GM21367 (cell line): ENCODE measurements at regions not wholly inside any gene's neighbourhood (a gene's known extent, or its start where the extent isn't known, plus 50 kb on each side); places are given as distances from the start of the nearest gene placed in this dataset.
"Not testable (repeated sequence)": the region's sequence is repeated elsewhere in the genome, so short reads cannot be mapped to it uniquely, and the experiment has no call there.

Experiments used
- ATAC-seq: cut with Tn5 transposase; IDR thresholded peaks from one replicate; pipeline ENCODE4 v1.9.1; 2021; ENCODE audit not compliant: unreplicated experiment

GRCh38 chr3:187484547-187485295 lies 116.5 kb downstream of the RTP4 start:
- ATAC-seq, result no peak

GRCh38 chr3:187481426-187481825 lies 113.2 kb downstream of the RTP4 start:
- ATAC-seq, result no peak

- ATAC-seq, result not testable (repeated sequence)
These were observed 107.4 kb downstream of the RTP4 start for GRCh38 chr3:187475613-187476012.

GRCh38 chr3:187473778-187474406 lies 105.7 kb downstream of the RTP4 start:
- no peak for ATAC-seq

DNA sequence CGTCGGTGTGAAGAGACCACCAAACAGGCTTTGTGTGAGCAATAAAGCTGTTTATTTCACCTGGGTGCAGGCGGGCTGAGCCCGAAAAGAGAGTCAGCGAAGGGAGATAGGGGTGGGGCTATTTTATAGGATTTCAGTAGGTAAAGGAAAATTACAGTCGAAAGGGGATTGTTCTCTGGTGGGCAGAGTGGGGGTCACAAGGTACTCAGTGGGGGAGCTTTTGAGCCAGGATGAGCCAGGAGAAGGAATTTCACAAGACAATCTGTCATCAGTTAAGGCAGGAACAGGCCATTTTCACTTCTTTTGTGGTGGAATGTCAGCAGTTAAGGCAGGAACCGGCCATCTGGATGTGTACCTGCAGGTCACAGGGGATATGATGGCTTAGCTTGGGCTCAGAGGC lies 98.1 kb downstream of the RTP4 start:
- ATAC-seq, result not testable (repeated sequence)

DNA sequence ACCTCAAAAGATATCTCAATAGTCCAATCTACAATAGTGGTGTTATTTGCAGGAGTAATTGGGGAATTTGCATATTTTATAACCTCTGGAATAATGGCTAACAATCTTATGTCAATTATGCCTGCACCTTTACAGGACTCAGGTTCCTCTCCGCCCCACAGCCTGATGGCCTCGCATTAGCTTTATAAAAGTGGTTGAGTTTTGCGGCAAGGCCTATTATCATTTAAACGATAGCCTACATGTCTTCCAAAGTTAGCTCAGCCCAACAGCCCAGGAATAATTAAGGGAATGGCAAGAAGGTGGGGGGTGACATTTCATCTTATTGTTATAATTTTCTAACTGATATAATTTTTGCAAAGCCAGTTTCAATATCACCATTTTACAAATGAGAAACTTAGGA lies 97.3 kb downstream of the RTP4 start:
- ATAC-seq, result no peak

GRCh38 chr3:187464682-187465081 lies 96.5 kb downstream of the RTP4 start:
- ATAC-seq, result no peak

- ATAC-seq, result no peak
These were observed 90.7 kb downstream of the RTP4 start for GRCh38 chr3:187458921-187459320.

DNA sequence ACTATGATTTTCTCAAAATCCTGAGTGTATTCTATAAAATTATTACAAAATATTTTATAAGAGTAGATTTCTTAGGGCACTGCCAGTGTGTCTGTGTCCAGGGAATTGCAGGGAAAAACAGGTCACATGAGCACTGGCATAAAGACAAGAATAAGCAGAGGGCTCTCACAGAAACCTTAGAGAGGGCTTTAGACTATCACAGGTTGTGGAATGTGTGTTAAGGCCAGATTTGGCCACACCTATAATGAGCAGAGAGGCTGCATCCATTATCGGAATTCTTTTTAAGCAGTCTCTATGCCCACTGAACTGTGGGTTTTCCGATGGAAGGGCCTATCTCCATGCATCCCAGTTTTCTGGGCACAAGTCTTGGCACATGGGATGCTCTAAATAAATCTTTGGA lies 90.2 kb downstream of the RTP4 start:
- ATAC-seq, result no peak

GRCh38 chr3:187456250-187456649 lies 88.1 kb downstream of the RTP4 start:
- ATAC-seq, result no peak

DNA sequence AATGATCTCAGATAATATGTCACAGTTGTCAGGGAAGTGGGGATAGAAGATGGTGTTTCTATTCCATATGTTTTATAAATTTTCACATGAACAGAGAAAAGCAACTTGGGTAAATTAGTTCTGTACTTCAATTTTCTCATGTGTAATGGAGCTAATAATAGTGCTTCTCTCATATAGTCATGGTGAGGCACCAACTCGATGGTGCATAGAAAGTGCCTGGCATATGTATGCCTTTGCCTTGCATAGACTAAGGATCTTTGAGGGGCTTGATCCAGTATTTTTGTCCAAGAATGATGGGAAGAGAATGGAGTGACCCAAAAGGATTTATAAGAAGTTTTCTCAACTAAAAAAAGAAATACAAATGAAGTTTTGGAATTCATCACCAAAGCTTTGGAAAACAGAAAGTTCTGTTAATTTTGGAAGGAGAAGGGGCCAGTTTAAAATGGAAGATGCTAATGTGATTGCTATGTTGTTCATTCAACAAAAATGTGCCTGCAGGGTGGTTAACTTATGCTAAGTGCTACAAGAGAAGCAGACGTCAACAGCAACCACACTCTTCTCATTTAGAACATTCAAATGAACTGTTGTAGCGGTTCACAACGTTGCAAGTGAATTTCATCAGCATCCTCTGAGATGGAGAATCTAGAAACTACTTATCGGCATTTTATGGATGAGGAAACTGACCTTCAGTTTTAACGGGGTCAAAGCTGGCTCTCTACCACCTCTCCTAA lies 86.1 kb downstream of the RTP4 start:
- ATAC-seq, result no peak

GRCh38 chr3:187450431-187451190 lies 82.4 kb downstream of the RTP4 start:
- ATAC-seq, result no peak

DNA sequence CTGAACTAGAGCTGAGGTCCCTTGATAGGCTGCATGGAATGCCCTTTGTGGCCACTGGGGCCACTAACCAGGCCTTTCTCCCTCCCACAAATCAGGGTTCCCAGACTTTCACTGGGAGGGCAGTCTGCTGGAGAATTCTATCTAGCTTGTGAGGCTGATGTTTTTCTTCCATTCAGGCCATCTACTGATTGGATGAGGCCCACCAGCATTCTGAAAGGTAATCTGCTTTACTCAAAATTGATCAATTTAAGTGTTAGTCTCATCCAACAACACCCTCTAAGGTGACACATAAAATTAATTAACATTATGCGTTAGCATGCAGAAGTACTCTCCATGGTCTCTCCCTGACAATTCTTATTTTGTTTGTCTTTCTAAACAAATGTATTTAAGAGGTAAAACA lies 80.5 kb downstream of the RTP4 start:
- ATAC-seq, result no peak

DNA sequence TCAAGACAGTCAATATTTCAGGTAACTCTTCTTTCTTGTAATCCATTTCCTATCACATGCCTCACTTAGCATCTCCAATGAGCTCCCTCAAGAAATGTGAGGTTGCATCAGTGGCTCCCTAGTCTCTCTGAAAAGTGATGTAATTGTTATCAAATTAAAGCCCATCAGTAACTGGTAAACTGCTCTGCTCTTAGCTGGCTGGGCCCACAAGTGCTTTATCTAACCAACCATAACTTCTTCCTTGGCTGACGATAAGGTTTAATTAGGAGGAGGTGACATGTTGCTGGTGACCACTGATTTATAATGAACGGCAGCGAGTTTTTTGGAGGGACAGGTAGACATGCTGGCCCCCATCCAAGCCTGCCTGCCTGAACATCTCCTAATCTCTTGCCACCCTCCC lies 79.6 kb downstream of the RTP4 start:
- no peak for ATAC-seq

- no peak for ATAC-seq
These were observed 77.2 kb downstream of the RTP4 start for GRCh38 chr3:187445356-187445755.

- no peak for ATAC-seq
These were observed 66.3 kb downstream of the RTP4 start for GRCh38 chr3:187434524-187434923.

DNA sequence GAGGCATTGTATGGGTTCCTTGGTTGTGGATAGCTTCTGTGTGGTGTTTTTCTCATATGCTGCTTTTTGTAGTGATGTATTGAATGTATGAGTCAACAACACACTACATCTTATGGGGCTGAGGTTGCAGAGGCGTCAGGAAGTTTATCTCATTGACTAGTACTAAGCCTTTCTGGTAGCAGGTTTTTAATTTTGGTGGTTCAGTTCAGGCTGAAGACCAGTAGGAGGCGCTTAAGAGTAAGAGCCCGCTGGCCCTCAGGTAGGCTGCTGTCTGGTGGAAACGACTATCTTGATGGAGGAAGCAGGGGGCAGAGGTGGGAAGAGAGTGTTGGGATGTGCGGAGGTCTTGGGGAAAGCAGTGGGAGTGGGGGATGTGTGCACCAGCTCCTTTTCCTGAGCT lies 62.4 kb downstream of the RTP4 start:
- no peak for ATAC-seq
